ENCODE measurements at regions not wholly inside any gene's neighbourhood (a gene's known extent, or its start where the extent isn't known, plus 50 kb on each side); places are given as distances from the start of the nearest gene placed in this dataset.

DNA sequence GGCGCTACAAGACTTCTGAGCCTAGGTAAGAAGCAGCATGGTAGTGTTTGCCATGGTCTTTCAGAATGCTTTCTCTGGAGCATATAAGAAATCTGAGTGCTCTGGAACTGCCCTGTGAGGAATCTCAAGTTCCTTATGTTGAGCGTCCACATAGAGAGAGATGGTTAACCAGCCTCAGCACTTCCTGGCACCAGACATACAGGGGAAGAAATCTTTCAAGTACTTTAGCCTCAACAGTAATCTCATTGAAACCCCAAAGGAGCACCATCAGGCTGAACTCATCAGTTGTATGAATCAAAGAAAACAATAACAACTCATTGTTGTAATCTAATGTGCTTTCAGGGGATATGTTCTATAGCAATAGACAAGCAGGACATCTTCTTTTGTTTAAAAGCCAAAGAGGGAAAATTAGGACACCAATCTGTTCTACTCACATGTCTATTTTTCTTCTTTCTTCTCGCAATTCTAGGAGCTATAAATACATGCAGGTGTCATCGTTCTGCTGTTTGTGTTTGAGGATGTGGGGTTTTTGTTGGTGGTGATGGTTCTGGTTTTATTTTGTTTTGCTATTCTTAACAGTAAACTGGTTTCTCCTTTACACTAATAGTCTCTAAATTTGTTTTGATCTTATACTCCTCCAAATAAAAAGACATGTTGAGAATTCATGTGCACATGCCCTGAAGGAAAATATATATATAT is 1145.0 kb upstream of the LRRN3 start:
- TF ChIP-seq, protein P1, sequence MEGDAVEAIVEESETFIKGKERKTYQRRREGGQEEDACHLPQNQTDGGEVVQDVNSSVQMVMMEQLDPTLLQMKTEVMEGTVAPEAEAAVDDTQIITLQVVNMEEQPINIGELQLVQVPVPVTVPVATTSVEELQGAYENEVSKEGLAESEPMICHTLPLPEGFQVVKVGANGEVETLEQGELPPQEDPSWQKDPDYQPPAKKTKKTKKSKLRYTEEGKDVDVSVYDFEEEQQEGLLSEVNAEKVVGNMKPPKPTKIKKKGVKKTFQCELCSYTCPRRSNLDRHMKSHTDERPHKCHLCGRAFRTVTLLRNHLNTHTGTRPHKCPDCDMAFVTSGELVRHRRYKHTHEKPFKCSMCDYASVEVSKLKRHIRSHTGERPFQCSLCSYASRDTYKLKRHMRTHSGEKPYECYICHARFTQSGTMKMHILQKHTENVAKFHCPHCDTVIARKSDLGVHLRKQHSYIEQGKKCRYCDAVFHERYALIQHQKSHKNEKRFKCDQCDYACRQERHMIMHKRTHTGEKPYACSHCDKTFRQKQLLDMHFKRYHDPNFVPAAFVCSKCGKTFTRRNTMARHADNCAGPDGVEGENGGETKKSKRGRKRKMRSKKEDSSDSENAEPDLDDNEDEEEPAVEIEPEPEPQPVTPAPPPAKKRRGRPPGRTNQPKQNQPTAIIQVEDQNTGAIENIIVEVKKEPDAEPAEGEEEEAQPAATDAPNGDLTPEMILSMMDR (IDR thresholded peaks at IDR 0.05), result no peak
- no peak for TF ChIP-seq POLR2AphosphoS5 (IDR thresholded peaks at IDR 0.05)
